Astrocyte (in vitro differentiated cells and primary cell): ENCODE measurements at regions not wholly inside any gene's neighbourhood (a gene's known extent, or its start where the extent isn't known, plus 50 kb on each side); places are given as distances from the start of the nearest gene placed in this dataset.

Experiments used
- DNase-seq: peaks from one replicate; pipeline ENCODE4 v3.0.0-alpha.2; 2010; ENCODE audit warnings: low read depth
- FAIRE-seq: peaks from 2 replicates; lab custom pipeline; 2011; peaks lifted over from hg19 to GRCh38; lab: Jason Lieb, UNC
- H2AFZ ChIP-seq: 2 replicates; pipeline ENCODE4 v1.6.0; 2012; ENCODE audit warnings: low read depth, low read length, inconsistent platforms
- H3K27ac ChIP-seq: 2 replicates; pipeline ENCODE4 v1.5.1; 2011; ENCODE audit warnings: low read depth, low read length, inconsistent platforms
- H3K27me3 ChIP-seq: 2 replicates; pipeline ENCODE4 v1.6.0; 2011; ENCODE audit warnings: low read length, inconsistent platforms; ENCODE audit not compliant: insufficient read depth
- H3K36me3 ChIP-seq: 2 replicates; pipeline ENCODE4 v1.5.1; 2011; ENCODE audit warnings: low read length, inconsistent platforms; ENCODE audit not compliant: insufficient read depth
- H3K4me1 ChIP-seq: 2 replicates; pipeline ENCODE4 v1.5.1; 2011; ENCODE audit warnings: low read length, inconsistent platforms; ENCODE audit not compliant: insufficient read depth
- H3K4me2 ChIP-seq: 2 replicates; pipeline ENCODE4 v1.6.0; 2012; ENCODE audit warnings: low read length, inconsistent platforms
- H3K4me3 ChIP-seq: 2 replicates; pipeline ENCODE4 v1.5.1; 2011; ENCODE audit warnings: low read depth, mild to moderate bottlenecking, low read length, inconsistent platforms; ENCODE audit not compliant: insufficient read depth
- H3K79me2 ChIP-seq: 2 replicates; pipeline ENCODE4 v1.6.0; 2012; ENCODE audit warnings: mild to moderate bottlenecking, low read length, inconsistent platforms; ENCODE audit not compliant: insufficient read depth
- H3K9ac ChIP-seq: 2 replicates; pipeline ENCODE4 v1.6.0; 2012; ENCODE audit warnings: mild to moderate bottlenecking, low read length, inconsistent platforms
- H3K9me3 ChIP-seq: 2 replicates; pipeline ENCODE4 v1.5.1; 2012; ENCODE audit warnings: low read depth, mild to moderate bottlenecking, low read length, inconsistent platforms; ENCODE audit not compliant: insufficient read depth
- H4K20me1 ChIP-seq: 2 replicates; pipeline ENCODE4 v1.6.0; 2012; ENCODE audit warnings: low read length, inconsistent platforms; ENCODE audit not compliant: insufficient read depth
- H3K27ac Mint-ChIP-seq: one replicate; pipeline ENCODE4 v1.8.0; 2021; ENCODE audit warnings: mild to moderate bottlenecking, mixed read lengths; ENCODE audit not compliant: unreplicated experiment
- H3K27me3 Mint-ChIP-seq: one replicate; pipeline ENCODE4 v1.8.0; 2021; ENCODE audit warnings: low read depth, mixed read lengths; ENCODE audit not compliant: unreplicated experiment
- H3K36me3 Mint-ChIP-seq: one replicate; pipeline ENCODE4 v1.8.0; 2021; ENCODE audit warnings: low read depth, mixed read lengths; ENCODE audit not compliant: unreplicated experiment
- H3K4me1 Mint-ChIP-seq: one replicate; pipeline ENCODE4 v1.8.0; 2021; ENCODE audit warnings: low read depth, mixed read lengths; ENCODE audit not compliant: unreplicated experiment
- H3K4me3 Mint-ChIP-seq: one replicate; pipeline ENCODE4 v1.8.0; 2021; ENCODE audit warnings: mild to moderate bottlenecking, moderate library complexity, mixed read lengths; ENCODE audit not compliant: unreplicated experiment
- H3K9me3 Mint-ChIP-seq: one replicate; pipeline ENCODE4 v1.8.0; 2021; ENCODE audit warnings: mild to moderate bottlenecking, mixed read lengths; ENCODE audit not compliant: unreplicated experiment
- EZH2 ChIP-seq: IDR thresholded peaks from 2 replicates; pipeline ENCODE4 v1.6.1; 2012; ENCODE audit warnings: mild to moderate bottlenecking, low read length, inconsistent platforms; ENCODE audit not compliant: insufficient read depth
- TF ChIP-seq, protein P1 (sequence below): IDR thresholded peaks from 2 replicates; pipeline ENCODE4 v1.5.1; 2011; ENCODE audit warnings: low read depth, mild to moderate bottlenecking, inconsistent platforms, low read length, moderate library complexity; ENCODE audit not compliant: insufficient read depth

DNA sequence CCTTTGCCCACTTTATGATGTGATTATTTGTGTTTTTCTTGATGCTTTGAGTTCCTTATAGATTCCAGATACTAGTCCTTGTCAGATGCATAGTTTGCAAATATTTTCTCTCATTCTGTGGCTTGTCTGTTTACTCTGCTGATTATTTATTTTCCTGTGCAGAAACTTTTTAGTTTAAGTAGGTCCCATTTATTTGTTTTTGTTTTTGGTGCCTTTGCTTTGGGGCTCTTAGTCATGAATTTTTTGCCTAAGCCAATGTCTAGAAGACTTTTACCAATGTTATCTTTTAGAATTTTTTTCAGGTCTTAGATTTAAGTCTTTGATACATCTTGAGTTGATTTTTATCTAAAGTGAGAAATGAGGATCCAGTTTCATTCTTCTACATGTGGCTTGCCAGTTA is 667.3 kb downstream of the SLC16A7 start:
- no peak overlapping the region for H3K4me2 ChIP-seq
- H4K20me1 ChIP-seq = no peaks in the 10 kb centered on the region
- Mint-ChIP-seq H3K36me3 (no peaks in the 10 kb centered on the region), H3K4me1 (peaks cover 5% of the 10 kb centered on the region), H3K27ac (no peak overlapping the region), H3K4me3 (no peak overlapping the region), H3K9me3 (no peaks in the 10 kb centered on the region), H3K27me3 (no peaks in the 10 kb centered on the region)
- H3K27me3 ChIP-seq = no peaks in the 10 kb centered on the region
- DNase-seq (peak; percentile 8), FAIRE-seq (no peak)
- no peaks in the 10 kb centered on the region for H3K36me3 ChIP-seq
- no peak overlapping the region for H2AFZ ChIP-seq
- H3K9me3 ChIP-seq = no peaks in the 10 kb centered on the region
- no peak overlapping the region for H3K27ac ChIP-seq
- no peak overlapping the region for H3K9ac ChIP-seq
- TF ChIP-seq EZH2 = no peak
- TF ChIP-seq, protein P1, sequence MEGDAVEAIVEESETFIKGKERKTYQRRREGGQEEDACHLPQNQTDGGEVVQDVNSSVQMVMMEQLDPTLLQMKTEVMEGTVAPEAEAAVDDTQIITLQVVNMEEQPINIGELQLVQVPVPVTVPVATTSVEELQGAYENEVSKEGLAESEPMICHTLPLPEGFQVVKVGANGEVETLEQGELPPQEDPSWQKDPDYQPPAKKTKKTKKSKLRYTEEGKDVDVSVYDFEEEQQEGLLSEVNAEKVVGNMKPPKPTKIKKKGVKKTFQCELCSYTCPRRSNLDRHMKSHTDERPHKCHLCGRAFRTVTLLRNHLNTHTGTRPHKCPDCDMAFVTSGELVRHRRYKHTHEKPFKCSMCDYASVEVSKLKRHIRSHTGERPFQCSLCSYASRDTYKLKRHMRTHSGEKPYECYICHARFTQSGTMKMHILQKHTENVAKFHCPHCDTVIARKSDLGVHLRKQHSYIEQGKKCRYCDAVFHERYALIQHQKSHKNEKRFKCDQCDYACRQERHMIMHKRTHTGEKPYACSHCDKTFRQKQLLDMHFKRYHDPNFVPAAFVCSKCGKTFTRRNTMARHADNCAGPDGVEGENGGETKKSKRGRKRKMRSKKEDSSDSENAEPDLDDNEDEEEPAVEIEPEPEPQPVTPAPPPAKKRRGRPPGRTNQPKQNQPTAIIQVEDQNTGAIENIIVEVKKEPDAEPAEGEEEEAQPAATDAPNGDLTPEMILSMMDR = no peak
- H3K4me3 ChIP-seq = no peak overlapping the region
- no peaks in the 10 kb centered on the region for H3K79me2 ChIP-seq
- peaks cover 13% of the 10 kb centered on the region for H3K4me1 ChIP-seq

DNA sequence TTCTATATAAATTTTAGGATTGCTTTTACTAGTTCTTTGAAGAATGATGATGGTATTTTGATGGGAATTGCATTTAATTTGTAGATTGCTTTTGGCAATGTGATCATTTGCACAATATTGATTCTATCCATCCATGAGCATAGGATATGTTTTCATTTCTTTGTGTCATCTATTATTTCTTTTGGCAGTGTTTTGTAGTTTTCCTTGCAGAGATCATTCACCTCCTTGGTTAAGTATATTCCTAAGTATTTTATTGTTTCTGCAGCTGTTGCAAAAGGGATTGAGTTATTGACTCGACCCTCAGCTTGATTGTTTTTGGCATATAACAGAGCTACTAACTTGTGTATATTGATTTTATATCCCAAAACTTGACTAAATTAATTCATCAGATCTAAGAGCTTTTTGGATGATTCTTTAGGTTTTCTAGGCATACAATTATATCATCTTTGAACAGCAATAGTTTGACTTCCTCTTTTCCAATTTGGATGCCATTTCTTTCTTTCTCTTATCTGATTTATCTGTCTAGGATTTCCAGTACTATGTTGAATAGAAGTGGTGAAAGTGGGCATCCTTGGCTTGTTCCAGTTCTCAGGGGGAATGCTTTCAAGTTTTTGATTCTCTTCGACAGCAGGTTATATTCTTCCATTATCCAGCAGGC is 668.1 kb downstream of the SLC16A7 start:
- Mint-ChIP-seq H3K4me3 (no peak overlapping the region), H3K4me1 (peaks cover 5% of the 10 kb centered on the region), H3K27ac (no peak overlapping the region), H3K27me3 (no peaks in the 10 kb centered on the region), H3K9me3 (no peaks in the 10 kb centered on the region), H3K36me3 (no peaks in the 10 kb centered on the region)
- DNase-seq (no peak), FAIRE-seq (no peak)
- no peak overlapping the region for H3K4me3 ChIP-seq
- H3K27ac ChIP-seq = no peak overlapping the region
- H3K4me2 ChIP-seq = no peak overlapping the region
- TF ChIP-seq EZH2 = no peak
- TF ChIP-seq, protein P1 = no peak
- H3K79me2 ChIP-seq = no peaks in the 10 kb centered on the region
- H3K9me3 ChIP-seq = no peaks in the 10 kb centered on the region
- H3K27me3 ChIP-seq = no peaks in the 10 kb centered on the region
- no peak overlapping the region for H2AFZ ChIP-seq
- no peaks in the 10 kb centered on the region for H3K36me3 ChIP-seq
- no peak overlapping the region for H3K9ac ChIP-seq
- no peaks in the 10 kb centered on the region for H4K20me1 ChIP-seq
- H3K4me1 ChIP-seq = peaks cover 13% of the 10 kb centered on the region

DNA sequence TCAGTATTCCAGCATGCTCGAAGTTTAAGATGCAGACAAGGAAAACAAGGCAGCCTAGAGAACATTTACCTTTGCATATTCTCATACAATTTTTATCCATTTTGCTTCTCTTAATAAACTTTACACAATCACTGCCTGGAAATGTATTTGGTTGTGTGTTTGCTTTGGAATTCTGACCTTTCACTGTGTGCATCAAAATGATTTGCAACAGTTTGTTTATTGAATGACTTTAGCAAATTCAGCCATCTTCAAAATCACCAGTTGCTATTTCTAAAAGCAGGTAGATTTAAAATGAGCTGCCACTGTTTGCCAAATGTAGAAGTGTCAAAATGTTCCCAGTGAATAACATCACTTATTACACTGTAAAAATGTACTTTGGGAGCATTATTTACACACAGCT is 669.9 kb downstream of the SLC16A7 start:
- Histone ChIP-seq H3K4me2 (peak overlapping the region; percentile 69), H3K79me2 (no peaks in the 10 kb centered on the region), H3K4me3 (no peak overlapping the region), H4K20me1 (no peaks in the 10 kb centered on the region), H3K27ac (peak overlapping the region; percentile 48), H3K27me3 (no peaks in the 10 kb centered on the region), H3K9me3 (no peaks in the 10 kb centered on the region), H2AFZ (no peak overlapping the region), H3K9ac (no peak overlapping the region), H3K36me3 (no peaks in the 10 kb centered on the region), H3K4me1 (peaks cover 13% of the 10 kb centered on the region)
- H3K4me1 Mint-ChIP-seq = peaks cover 5% of the 10 kb centered on the region
- TF ChIP-seq EZH2 = no peak
- TF ChIP-seq, protein P1 = no peak
- no peak for FAIRE-seq
- no peak for DNase-seq
- no peaks in the 10 kb centered on the region for H3K9me3 Mint-ChIP-seq
- H3K4me3 Mint-ChIP-seq = no peak overlapping the region
- no peaks in the 10 kb centered on the region for H3K36me3 Mint-ChIP-seq
- no peak overlapping the region for H3K27ac Mint-ChIP-seq
- no peaks in the 10 kb centered on the region for H3K27me3 Mint-ChIP-seq
